GM21423 (cell line): ENCODE measurements at regions not wholly inside any gene's neighbourhood (a gene's known extent, or its start where the extent isn't known, plus 50 kb on each side); places are given as distances from the start of the nearest gene placed in this dataset.

Experiments used
- ATAC-seq: cut with Tn5 transposase; IDR thresholded peaks from one replicate; pipeline ENCODE4 v1.9.1; 2021; ENCODE audit warnings: mild to moderate bottlenecking, moderate library complexity; ENCODE audit not compliant: unreplicated experiment

DNA sequence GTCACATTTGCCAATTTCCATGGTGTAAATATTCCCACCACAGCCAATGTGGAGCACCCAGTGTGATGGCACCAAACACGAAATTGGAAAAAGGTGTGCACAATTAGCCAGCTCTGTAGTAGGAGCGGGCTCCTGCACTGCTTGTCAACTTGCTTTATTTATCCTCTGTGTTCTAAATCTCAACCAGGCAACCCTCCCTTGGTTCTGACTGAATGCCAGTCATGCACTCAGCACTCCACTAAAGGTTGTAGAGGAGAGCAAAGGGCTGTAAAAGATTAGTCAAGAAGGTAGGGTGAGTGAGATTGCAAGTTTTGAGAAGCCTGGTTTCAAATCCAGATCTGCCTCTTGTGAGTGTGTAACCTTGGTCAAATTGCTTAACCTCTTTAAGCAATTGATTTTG, 71.5 kb upstream of the EGR2 start:
- ATAC-seq = no peak

DNA sequence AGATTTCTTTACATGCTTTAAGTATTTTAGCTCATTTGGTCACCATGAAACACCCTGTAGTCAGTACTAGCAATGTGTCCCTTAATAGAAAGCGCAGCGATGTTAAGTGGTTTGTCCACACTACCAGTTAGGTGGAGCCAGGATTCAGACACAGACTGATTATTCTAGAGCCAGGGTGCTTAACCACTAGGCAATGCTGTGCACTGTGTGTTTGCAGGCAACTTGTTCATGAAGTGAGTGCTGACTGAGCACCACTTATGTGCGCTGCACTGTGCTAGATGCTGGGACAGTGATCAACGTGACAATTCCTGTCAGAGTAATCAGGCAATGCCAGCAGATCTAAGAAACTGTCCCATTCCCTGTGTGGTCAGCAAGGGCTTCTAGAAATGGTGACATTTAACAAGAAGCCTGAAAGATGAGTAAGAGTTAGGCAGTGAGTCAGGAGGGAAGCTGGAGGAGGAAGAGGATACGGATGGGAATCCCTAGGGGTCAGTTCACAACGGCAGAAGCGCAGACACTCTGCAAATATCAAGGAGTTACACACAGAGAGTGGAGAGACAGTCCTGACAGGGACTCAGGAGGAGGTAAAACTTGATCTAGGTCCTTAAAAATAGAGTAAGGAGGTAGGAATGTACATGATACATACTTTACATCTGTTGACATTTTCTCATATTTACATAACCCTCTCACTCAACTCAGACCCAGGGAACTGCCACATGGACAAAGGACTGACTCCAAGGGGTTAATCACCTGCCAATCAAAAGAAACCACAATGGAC, 69.7 kb upstream of the EGR2 start:
- no peak for ATAC-seq

DNA sequence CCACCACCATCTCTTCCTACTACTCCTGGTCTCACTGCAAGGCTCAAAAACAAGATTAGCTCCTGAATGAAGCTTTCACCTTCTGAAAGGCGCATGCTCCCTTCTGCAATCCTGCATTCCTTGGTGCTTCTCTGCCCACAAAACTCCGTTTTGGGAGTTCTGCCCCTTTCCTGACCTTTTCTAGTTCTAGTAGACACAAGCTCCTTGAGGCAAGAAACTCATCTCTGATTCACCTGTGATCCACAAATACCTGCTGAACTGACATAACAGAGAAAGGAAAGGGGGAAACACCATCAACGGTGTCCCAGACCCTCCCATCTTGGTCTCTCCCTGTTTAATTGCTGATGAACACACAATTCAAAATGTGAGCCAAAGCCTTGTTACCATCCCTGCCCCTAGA, 64.0 kb upstream of the EGR2 start:
- ATAC-seq = no peak

DNA sequence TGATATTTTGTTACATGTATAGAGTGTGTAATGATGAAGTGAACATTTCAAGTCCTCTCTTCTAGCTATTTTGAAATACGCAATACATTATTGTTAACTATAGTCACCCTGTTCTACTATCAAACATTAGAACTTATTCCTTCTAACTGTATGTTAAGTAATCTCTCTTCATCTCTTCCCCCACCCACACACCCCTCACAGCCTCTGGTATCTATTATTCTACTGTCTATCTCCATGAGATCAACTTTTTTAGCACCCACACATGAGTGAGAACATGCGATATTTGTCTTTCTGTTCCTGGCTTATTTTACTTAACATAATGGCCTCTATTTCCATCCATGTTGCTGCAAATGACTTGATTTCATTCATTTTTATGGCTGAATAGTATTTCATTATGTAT, 57.7 kb upstream of the EGR2 start:
- no peak for ATAC-seq

DNA sequence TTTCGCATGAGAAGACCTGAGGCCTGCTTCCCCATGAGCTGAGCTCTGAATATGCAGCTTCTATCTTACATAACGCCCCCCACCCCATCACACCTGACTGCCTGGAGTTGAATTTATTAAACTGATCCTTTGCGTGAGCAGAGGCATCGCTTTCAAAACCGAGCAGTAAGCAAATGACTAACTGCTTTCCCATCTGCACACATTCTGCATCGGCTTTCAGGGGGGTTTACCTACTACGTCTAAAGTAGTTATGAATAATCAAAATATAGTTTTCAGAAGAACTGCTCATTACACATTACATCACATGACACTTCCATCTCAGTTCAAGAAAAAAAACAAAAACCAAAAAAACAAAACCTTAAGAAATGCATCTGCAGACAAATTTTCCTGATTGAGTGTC, 54.7 kb upstream of the EGR2 start:
- peak; percentile 76 for ATAC-seq

DNA sequence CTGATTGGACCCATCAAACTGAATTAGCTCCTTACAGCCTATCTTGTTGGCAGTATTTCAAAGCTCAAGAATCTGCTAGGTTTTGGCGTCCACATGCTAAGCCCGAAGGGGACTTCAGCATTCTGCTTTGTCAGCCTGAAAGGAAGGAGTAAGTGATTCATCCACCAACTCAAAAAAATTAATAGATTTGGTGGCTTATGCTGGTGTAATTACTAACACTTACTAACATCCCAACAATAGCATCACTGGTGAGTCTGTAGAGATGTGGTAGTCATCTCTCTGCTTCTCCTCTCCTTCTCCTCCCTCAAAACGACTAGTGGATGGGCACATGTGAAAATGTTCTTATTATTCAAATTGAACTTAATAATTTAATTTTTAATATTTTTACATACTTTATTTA, 53.8 kb upstream of the EGR2 start:
- no peak for ATAC-seq

DNA sequence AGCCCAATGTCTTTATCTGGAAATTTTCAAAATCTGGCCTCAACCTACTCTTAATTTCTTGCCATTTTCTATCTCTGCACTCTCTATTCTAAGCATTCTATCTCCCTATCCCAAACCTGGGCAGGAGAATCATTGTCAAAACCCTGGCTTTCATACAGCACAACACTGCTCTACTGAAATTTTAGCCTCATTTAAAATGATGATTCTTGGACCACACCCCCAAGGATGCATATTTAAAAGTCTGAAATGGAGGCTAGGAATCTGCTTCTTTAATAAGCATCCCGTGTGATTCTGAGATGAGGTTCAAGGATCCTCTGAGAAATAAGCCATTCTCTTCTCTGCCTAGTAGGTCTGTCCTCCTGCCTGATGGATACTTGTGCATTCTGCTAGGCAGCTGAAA, 50.8 kb upstream of the EGR2 start:
- no peak for ATAC-seq

DNA sequence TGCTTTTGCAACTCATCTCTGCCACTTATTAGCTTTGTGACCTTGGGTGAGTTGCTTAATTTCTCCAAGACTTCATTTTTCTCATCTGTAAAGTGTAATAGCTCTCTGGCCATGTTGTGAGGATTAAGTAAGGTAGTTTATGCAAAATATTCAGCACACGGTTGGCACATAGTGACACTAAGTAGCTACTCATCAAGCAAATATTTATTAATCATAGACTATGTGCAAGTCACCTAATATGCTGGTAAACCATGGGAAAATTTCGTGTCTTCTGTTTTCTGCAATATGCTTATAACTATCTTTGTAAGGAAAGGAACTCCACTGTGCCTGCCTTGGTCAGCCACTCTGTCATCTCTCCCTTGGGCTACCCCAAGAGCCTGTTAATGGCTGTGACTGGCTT, 50.3 kb upstream of the EGR2 start:
- ATAC-seq = no peak
